ENCODE measurements at regions not wholly inside any gene's neighbourhood (a gene's known extent, or its start where the extent isn't known, plus 50 kb on each side); places are given as distances from the start of the nearest gene placed in this dataset.
"Not testable (repeated sequence)": the region's sequence is repeated elsewhere in the genome, so short reads cannot be mapped to it uniquely, and the experiment has no call there.

DNA sequence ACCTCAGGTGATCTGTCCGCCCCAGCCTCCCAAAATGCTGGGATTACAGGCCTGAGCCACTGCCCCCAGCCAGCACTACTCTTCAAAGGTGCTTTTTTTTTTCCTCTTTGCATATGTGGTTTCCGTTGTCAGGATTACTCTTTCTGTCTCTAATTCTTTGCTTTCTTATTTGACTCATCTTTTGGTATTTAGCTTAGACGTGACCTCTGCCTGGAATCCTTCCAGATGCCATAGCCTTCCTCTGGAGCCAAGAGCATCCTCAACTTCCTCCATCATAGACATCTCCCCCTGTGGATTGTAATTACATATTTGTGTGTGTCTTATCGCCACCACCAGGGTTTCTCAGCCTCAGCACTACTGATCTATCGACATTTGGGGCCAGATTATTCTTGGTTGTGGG lies 84.4 kb upstream of the XYLT1 start:
- H3K4me1 Mint-ChIP-seq (ENCODE audit: unreplicated experiment), result peaks cover 12% of the 10 kb centered on the region
- H3K36me3 Mint-ChIP-seq, result no peaks in the 10 kb centered on the region
- H3K27ac Mint-ChIP-seq, result no peak overlapping the region
- peaks cover 23% of the 10 kb centered on the region for H3K27me3 Mint-ChIP-seq
- no peak overlapping the region for H3K4me3 Mint-ChIP-seq
- TF ChIP-seq, protein P1, sequence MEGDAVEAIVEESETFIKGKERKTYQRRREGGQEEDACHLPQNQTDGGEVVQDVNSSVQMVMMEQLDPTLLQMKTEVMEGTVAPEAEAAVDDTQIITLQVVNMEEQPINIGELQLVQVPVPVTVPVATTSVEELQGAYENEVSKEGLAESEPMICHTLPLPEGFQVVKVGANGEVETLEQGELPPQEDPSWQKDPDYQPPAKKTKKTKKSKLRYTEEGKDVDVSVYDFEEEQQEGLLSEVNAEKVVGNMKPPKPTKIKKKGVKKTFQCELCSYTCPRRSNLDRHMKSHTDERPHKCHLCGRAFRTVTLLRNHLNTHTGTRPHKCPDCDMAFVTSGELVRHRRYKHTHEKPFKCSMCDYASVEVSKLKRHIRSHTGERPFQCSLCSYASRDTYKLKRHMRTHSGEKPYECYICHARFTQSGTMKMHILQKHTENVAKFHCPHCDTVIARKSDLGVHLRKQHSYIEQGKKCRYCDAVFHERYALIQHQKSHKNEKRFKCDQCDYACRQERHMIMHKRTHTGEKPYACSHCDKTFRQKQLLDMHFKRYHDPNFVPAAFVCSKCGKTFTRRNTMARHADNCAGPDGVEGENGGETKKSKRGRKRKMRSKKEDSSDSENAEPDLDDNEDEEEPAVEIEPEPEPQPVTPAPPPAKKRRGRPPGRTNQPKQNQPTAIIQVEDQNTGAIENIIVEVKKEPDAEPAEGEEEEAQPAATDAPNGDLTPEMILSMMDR (conservative IDR thresholded peaks at IDR 0.05), result no peak
- no peaks in the 10 kb centered on the region for H3K9me3 Mint-ChIP-seq
- DNase-seq (ENCODE audit: extremely low spot score, unreplicated experiment), result no peak

DNA sequence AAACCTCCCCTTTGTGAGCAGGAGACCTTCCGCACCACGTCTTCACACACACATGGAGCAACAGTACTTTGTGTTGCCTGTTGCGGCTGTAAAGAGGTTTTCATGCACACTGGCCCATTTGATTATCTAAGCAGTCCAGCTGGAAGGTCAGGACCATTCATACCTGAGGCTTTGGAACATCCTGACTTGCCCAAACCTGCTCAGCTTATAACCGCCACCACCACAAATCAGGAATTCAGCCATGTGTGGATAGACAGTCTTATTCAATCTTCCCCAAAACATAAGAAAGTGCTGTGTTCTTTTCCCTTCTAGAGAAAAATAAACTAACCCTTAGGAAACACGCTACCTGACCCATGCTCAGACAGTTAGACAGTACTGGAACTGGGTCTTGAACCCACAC lies 81.6 kb upstream of the XYLT1 start:
- Mint-ChIP-seq H3K4me3 (no peak overlapping the region), H3K9me3 (no peaks in the 10 kb centered on the region), H3K27me3 (peaks cover 17% of the 10 kb centered on the region), H3K36me3 (no peaks in the 10 kb centered on the region), H3K27ac (no peak overlapping the region), H3K4me1 (ENCODE audit: unreplicated experiment) (peaks cover 4% of the 10 kb centered on the region)
- DNase-seq (ENCODE audit: extremely low spot score, unreplicated experiment), result no peak
- TF ChIP-seq, protein P1 (conservative IDR thresholded peaks at IDR 0.05), result no peak

DNA sequence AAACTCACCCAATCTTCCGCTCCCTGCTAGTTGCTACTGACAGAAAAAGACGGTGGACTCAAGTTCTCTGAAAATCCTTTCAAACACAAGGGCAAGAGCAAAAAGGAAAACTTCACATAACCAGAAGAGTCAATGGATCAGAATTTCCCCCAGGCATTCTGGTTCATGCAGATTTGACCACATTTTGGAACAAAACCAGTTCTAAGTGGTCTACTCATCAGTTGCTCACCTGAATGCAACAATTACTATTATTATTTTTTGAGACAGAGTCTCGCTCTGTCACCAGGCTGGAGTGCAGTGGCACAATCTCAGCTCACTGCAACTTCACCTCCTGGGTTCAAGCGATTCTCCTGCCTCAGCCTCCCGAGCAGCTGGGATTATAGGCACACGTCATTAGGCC lies 80.9 kb upstream of the XYLT1 start:
- not testable (repeated sequence) for H3K36me3 Mint-ChIP-seq; H3K4me1 Mint-ChIP-seq (ENCODE audit: unreplicated experiment); DNase-seq (ENCODE audit: extremely low spot score, unreplicated experiment); H3K9me3 Mint-ChIP-seq; H3K4me3 Mint-ChIP-seq; H3K27ac Mint-ChIP-seq
- H3K27me3 Mint-ChIP-seq, result peaks cover 17% of the 10 kb centered on the region

DNA sequence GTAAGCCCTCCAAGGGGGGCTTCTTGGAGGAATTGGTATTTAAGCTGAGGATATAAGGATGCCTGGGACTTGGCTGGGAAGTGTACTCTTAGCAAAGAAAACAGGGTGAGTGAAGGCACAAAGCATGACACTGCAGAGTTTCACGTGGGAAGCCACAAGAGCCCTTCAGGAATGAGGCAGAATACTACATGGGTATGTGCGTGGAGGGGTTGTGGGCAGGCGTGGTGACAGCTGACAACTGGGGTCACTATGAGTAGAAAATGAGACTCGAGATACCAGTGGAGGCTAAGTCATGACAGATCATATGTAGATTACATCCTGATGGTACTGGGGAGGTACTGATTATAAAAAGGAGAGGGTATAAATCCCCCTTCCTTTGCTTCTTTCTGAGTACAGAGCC lies 78.1 kb upstream of the XYLT1 start:
- H3K27ac Mint-ChIP-seq, result no peak overlapping the region
- TF ChIP-seq, protein P1 (conservative IDR thresholded peaks at IDR 0.05), result no peak
- peaks cover 8% of the 10 kb centered on the region for H3K27me3 Mint-ChIP-seq
- no peaks in the 10 kb centered on the region for H3K36me3 Mint-ChIP-seq
- H3K4me3 Mint-ChIP-seq, result no peak overlapping the region
- no peaks in the 10 kb centered on the region for H3K9me3 Mint-ChIP-seq
- no peaks in the 10 kb centered on the region for H3K4me1 Mint-ChIP-seq (ENCODE audit: unreplicated experiment)
- no peak for DNase-seq (ENCODE audit: extremely low spot score, unreplicated experiment)

DNA sequence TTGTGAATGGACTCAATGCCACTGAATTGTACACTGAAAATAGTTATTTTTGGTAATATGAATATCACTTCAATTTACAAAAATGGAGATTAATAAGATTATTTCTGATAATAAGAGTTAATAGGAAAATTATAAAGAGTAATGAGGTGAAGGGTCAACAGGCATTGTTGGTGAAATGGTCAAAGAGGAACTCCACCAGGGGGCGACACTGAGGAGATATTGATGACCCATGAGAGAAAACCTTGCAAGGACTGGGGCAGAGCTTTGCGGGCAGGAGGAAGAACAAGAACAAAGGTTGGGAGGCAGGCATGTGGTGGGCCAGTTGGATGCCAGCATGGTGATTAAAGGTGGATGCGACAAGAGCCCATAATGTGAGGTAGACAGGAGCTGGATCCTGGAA lies 74.0 kb upstream of the XYLT1 start:
- Mint-ChIP-seq H3K9me3 (no peaks in the 10 kb centered on the region), H3K4me1 (ENCODE audit: unreplicated experiment) (no peaks in the 10 kb centered on the region), H3K27ac (no peak overlapping the region), H3K36me3 (no peaks in the 10 kb centered on the region), H3K27me3 (peaks cover 3% of the 10 kb centered on the region), H3K4me3 (no peak overlapping the region)
- no peak for DNase-seq (ENCODE audit: extremely low spot score, unreplicated experiment)
- TF ChIP-seq, protein P1 (conservative IDR thresholded peaks at IDR 0.05), result peak; percentile 62

DNA sequence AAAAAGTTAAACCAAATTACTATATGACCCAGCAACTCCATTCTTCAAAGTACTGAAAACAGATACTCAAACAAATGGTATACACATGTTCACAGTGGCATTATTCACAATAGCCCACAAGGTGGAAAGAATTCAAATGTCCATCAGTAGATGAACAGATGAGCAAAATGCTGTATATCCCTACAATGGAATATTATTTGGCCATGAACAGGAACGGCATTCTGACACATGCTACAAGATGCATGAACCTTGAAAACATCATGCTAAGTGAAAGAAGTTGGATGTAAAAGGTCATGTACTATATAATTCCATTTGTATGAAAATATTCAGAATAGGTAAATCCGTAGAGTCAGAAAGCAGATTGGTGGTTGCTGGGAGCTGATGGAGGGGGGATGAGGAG lies 73.5 kb upstream of the XYLT1 start:
- Mint-ChIP-seq H3K27me3 (peaks cover 3% of the 10 kb centered on the region), H3K27ac (no peak overlapping the region), H3K4me1 (ENCODE audit: unreplicated experiment) (no peaks in the 10 kb centered on the region), H3K9me3 (no peaks in the 10 kb centered on the region), H3K4me3 (no peak overlapping the region), H3K36me3 (no peaks in the 10 kb centered on the region)
- TF ChIP-seq, protein P1 (conservative IDR thresholded peaks at IDR 0.05), result no peak
- no peak for DNase-seq (ENCODE audit: extremely low spot score, unreplicated experiment)

Data from type B pancreatic cell (in vitro differentiated cells).